ENCODE measurements at regions not wholly inside any gene's neighbourhood (a gene's known extent, or its start where the extent isn't known, plus 50 kb on each side); places are given as distances from the start of the nearest gene placed in this dataset.
A peak's percentile ranks its signal among the peaks of the same experiment; 100 is the strongest.
"Not testable (repeated sequence)": the region's sequence is repeated elsewhere in the genome, so short reads cannot be mapped to it uniquely, and the experiment has no call there.

DNA sequence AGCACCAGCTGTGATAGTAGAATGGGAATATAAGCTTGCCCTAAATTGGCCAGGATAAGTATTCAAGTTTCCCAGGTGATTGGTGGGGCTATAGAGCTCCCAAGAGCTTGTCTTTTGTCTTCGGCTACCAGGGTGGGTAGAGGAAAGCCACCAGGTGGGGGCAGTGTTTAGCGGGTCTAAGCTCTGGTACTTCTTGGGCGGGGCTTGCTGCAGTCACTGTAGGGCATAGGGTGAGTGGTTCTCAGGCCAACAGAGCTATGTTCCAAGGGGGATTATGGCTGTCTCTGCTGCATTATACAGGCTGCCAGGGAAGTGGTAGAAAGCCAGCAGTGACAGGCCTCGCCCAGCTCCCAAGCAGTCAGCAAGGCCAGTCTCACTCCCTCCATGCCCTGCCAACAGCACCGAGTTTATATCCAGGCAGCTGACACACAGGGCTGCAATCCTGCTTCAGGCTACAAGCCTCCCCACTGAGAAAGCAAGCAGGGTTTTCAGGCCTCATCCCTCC is 110.7 kb downstream of the ZNF467 start:
- Histone ChIP-seq H3K36me3 (no peaks in the 10 kb centered on the region), H3K9me3 (peaks cover 0 to 5% (median 2%) of the 10 kb centered on the region in 4 donors), H3K27ac (replicated peaks in 1 of 4) (peak overlapping the region in 1 of 4 donors; percentile 42), H3K27me3 (no peaks in the 10 kb centered on the region), H3K4me3 (no peak overlapping the region), H3K4me1 (no peaks in the 10 kb centered on the region)
- no peak for DNase-seq (ENCODE audit: extremely low spot score)
- TF ChIP-seq POLR2A (IDR thresholded peaks at IDR 0.05; ENCODE audit: low read depth): no peak
- TF ChIP-seq POLR2AphosphoS5 (IDR thresholded peaks at IDR 0.05): no peak
- no peak for TF ChIP-seq EP300 (IDR thresholded peaks at IDR 0.05)
- TF ChIP-seq, protein P1, sequence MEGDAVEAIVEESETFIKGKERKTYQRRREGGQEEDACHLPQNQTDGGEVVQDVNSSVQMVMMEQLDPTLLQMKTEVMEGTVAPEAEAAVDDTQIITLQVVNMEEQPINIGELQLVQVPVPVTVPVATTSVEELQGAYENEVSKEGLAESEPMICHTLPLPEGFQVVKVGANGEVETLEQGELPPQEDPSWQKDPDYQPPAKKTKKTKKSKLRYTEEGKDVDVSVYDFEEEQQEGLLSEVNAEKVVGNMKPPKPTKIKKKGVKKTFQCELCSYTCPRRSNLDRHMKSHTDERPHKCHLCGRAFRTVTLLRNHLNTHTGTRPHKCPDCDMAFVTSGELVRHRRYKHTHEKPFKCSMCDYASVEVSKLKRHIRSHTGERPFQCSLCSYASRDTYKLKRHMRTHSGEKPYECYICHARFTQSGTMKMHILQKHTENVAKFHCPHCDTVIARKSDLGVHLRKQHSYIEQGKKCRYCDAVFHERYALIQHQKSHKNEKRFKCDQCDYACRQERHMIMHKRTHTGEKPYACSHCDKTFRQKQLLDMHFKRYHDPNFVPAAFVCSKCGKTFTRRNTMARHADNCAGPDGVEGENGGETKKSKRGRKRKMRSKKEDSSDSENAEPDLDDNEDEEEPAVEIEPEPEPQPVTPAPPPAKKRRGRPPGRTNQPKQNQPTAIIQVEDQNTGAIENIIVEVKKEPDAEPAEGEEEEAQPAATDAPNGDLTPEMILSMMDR (IDR thresholded peaks at IDR 0.05): peak; percentile 47 to 51 (median 49)
- intact Hi-C loops (cut with DNase I): loop anchor here (2.0 kb wide), 1 partner anchor 78 kb away; no protein-coding TSS in a partner anchor
- WGBS: 39% methylated on average over 5 of the region's 5 CpGs

DNA sequence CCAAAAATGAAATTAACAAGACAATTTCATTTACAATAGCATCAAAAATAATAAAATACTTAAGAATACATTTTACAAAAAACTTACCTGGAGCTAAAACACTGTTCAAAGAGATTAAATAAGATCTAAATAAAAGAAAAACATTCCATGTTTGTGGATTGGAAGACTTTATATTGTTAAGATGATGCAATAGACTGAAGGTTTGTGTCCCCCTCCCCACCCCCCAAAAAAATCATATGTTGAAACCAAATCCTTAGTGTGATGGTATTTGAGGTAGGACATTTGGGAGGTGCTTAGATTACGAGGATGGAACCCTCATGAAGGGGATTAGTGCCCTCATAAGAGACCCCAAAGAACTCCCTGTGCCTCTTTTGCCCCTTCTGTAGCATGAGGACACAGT is 117.6 kb downstream of the ZNF467 start:
- no peaks in the 10 kb centered on the region for H3K27me3 ChIP-seq
- WGBS: 43% methylated on average over 1 of the region's 1 CpG
- H3K4me3 ChIP-seq: no peak overlapping the region
- H3K27ac ChIP-seq (replicated peaks in 1 of 4): no peak overlapping the region
- TF ChIP-seq, protein P1 (IDR thresholded peaks at IDR 0.05): no peak
- TF ChIP-seq POLR2A (IDR thresholded peaks at IDR 0.05; ENCODE audit: low read depth) (no peak), POLR2AphosphoS5 (IDR thresholded peaks at IDR 0.05) (no peak), EP300 (IDR thresholded peaks at IDR 0.05) (no peak)
- peaks cover 0 to 5% (median 2%) of the 10 kb centered on the region in 4 donors for H3K9me3 ChIP-seq
- no peaks in the 10 kb centered on the region for H3K36me3 ChIP-seq
- intact Hi-C loops (cut with DNase I): no loop called here
- DNase-seq (ENCODE audit: extremely low spot score): no peak
- H3K4me1 ChIP-seq: no peaks in the 10 kb centered on the region

DNA sequence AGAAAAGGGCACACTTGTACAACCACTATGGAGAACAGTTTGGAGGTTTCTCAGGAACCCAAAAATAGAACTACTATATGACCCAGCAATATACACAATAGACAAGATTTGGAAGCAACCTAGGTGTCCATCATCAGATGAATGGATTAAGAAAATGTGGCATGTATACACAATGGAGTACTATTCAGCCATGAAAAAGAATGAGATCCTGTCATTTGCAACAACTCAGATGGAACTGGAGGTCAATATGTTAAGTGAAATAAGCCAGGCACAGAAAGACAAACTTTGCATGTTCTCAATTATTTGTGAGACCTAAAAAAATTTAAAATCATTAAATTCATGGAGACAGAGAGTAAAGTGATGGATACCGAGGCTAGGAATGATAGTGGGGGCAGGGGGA is 118.8 kb downstream of the ZNF467 start:
- TF ChIP-seq POLR2A (IDR thresholded peaks at IDR 0.05; ENCODE audit: low read depth): no peak
- TF ChIP-seq, protein P1 (IDR thresholded peaks at IDR 0.05): no peak
- TF ChIP-seq EP300 (IDR thresholded peaks at IDR 0.05): no peak
- no peak for TF ChIP-seq POLR2AphosphoS5 (IDR thresholded peaks at IDR 0.05)
- Histone ChIP-seq H3K27ac (replicated peaks in 1 of 4) (no peak overlapping the region), H3K27me3 (no peaks in the 10 kb centered on the region), H3K4me1 (no peaks in the 10 kb centered on the region), H3K9me3 (peaks cover 0 to 5% (median 2%) of the 10 kb centered on the region in 4 donors), H3K36me3 (no peaks in the 10 kb centered on the region), H3K4me3 (no peak overlapping the region)
- intact Hi-C loops (cut with DNase I): no loop called here
- WGBS: 35% methylated on average over 1 of the region's 1 CpG
- no peak for DNase-seq (ENCODE audit: extremely low spot score)

DNA sequence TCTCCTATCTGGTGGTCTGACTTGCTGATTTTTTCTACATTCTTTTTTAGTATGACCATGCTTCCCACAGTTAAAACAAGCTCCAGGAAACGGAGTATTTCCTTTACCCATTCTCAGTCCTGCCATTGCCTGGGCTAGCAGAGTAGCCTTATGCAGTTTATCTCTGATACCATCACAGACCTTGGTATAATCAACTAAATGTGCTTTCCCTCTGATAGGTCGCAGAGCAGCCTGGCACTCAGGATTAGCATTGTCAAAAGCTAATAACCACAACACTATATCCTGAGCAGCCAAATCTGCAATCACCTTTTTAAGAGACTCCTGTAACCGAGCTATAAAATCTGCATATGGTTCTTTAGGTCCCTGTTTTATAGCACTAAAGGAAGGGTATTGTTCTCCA is 123.2 kb downstream of the ZNF467 start:
- 57% methylated on average over 3 of the region's 3 CpGs for WGBS
- DNase-seq (ENCODE audit: extremely low spot score); H3K27ac ChIP-seq (replicated peaks in 1 of 4); H3K27me3 ChIP-seq; H3K4me3 ChIP-seq; H3K36me3 ChIP-seq; H3K9me3 ChIP-seq; H3K4me1 ChIP-seq; intact Hi-C loops (cut with DNase I): not testable (repeated sequence)

DNA sequence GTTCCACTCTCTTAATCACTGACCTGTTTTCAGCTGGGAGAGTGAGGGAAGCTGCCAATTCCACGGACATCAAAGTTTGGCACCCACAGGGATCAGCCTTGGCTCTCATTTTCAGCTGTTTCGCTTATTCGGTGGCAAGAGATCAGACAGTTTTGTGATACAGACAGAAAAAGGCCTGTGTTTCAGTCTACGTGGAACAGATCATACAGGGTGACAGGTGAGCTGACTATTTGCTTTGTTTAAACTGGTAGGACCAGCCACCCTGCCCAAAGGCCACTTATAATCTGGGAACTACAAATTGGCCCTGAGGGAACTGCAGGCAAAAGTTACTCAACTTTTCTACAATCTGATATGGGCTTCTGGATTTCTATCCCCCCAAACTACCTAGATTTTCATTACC is 128.6 kb downstream of the ZNF467 start:
- WGBS: 76% methylated on average over 4 of the region's 4 CpGs
- H3K4me1 ChIP-seq: no peaks in the 10 kb centered on the region
- H3K36me3 ChIP-seq: no peaks in the 10 kb centered on the region
- H3K9me3 ChIP-seq: no peaks in the 10 kb centered on the region
- DNase-seq (ENCODE audit: extremely low spot score): peak; percentile 66
- intact Hi-C loops (cut with DNase I): no loop called here
- H3K27me3 ChIP-seq: no peaks in the 10 kb centered on the region
- H3K4me3 ChIP-seq: no peak overlapping the region
- no peak overlapping the region for H3K27ac ChIP-seq (replicated peaks in 1 of 4)
- TF ChIP-seq, protein P1 (IDR thresholded peaks at IDR 0.05): no peak
- TF ChIP-seq POLR2A (IDR thresholded peaks at IDR 0.05; ENCODE audit: low read depth): no peak
- no peak for TF ChIP-seq EP300 (IDR thresholded peaks at IDR 0.05)
- no peak for TF ChIP-seq POLR2AphosphoS5 (IDR thresholded peaks at IDR 0.05)
